ENCODE measurements at regions not wholly inside any gene's neighbourhood (a gene's known extent, or its start where the extent isn't known, plus 50 kb on each side); places are given as distances from the start of the nearest gene placed in this dataset.
"Not testable (repeated sequence)": the region's sequence is repeated elsewhere in the genome, so short reads cannot be mapped to it uniquely, and the experiment has no call there.

DNA sequence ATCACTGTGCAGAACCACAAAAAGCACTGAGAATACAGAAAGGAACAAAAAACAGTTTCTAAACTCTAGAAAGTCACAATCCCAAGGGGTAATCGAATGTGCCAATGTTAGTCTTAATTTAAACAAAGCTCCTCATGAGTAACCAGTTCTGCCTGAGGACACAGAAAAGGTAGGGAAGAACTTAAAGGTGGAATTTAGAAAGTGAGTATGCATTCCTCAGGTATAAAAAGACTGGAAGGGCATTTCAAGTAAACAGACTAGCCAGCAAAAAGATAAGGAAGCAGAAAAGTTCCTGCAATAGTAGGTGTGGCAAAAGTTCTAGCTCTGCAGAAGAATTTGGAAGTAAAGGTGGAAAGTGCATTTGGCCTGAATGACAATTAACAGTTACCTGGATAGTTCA lies 84.6 kb upstream of the DLX6 start:
- H3K4me3 ChIP-seq (ENCODE audit: low read depth, low read length), result no peak overlapping the region
- DNase-seq (ENCODE audit: low read depth), result no peak
- TF ChIP-seq, protein P1, sequence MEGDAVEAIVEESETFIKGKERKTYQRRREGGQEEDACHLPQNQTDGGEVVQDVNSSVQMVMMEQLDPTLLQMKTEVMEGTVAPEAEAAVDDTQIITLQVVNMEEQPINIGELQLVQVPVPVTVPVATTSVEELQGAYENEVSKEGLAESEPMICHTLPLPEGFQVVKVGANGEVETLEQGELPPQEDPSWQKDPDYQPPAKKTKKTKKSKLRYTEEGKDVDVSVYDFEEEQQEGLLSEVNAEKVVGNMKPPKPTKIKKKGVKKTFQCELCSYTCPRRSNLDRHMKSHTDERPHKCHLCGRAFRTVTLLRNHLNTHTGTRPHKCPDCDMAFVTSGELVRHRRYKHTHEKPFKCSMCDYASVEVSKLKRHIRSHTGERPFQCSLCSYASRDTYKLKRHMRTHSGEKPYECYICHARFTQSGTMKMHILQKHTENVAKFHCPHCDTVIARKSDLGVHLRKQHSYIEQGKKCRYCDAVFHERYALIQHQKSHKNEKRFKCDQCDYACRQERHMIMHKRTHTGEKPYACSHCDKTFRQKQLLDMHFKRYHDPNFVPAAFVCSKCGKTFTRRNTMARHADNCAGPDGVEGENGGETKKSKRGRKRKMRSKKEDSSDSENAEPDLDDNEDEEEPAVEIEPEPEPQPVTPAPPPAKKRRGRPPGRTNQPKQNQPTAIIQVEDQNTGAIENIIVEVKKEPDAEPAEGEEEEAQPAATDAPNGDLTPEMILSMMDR (IDR thresholded peaks at IDR 0.05; ENCODE audit: insufficient read depth, low read depth, low read length), result no peak

DNA sequence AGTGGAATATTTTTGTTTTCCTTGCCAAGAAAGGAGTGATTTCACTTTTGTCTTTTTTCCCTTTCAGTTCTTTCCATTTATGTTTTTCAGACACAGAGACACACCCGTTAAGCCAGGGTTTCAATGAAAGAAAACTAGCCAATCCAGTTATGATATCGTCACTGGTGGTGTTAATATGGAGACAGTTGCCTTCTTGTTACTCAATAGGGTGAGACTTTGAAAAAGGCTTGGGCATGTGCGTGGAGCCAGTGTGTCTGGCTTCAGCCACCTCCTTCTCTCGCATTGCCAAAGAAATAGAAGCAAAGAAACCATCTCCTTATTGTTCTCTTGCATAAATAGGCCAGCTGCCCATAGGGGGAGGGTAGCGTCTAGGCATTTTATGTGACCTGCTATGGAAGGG lies 84.1 kb upstream of the DLX6 start:
- no peak for DNase-seq (ENCODE audit: low read depth)
- H3K4me3 ChIP-seq (ENCODE audit: low read depth, low read length), result no peak overlapping the region
- TF ChIP-seq, protein P1 (IDR thresholded peaks at IDR 0.05; ENCODE audit: insufficient read depth, low read depth, low read length), result no peak

DNA sequence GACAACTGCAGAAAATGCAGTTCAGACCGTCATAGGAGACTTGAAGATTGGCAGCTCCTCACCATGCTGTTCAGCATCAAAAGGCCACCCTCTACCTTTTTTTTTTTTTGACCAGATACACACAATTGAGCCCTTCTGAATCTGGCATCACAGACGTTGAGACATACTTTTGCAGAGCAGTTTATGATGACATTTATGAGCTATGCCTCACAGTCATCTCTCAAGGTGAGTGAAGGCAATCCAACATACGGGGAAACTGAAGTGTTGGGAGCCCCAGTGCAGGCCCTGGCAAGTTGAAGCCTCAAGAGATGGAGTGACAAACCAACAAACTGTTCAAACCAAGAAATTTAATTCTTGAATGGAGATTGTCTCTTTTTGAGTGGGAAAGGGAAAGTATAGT lies 83.6 kb upstream of the DLX6 start:
- no peak overlapping the region for H3K4me3 ChIP-seq (ENCODE audit: low read depth, low read length)
- no peak for DNase-seq (ENCODE audit: low read depth)
- TF ChIP-seq, protein P1 (IDR thresholded peaks at IDR 0.05; ENCODE audit: insufficient read depth, low read depth, low read length), result no peak

DNA sequence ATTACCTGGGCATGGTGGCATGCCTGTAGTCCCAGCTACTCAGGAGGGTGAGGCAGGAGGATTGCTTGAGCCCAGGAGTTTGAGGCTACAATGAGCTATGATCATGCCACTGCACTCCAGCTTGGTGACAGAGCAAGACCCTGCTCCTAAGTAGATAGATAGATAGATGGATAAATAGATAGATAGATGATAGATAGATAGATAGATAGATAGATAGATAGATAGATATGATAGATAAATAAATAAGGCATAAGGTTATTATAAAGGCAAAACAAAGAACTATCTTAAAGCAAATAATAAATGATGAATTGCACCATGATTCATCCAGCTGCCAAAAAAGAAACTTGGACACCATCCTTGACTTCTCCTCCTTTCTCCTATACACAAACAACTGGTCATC lies 82.0 kb upstream of the DLX6 start:
- H3K4me3 ChIP-seq (ENCODE audit: low read depth, low read length); DNase-seq (ENCODE audit: low read depth): not testable (repeated sequence)

DNA sequence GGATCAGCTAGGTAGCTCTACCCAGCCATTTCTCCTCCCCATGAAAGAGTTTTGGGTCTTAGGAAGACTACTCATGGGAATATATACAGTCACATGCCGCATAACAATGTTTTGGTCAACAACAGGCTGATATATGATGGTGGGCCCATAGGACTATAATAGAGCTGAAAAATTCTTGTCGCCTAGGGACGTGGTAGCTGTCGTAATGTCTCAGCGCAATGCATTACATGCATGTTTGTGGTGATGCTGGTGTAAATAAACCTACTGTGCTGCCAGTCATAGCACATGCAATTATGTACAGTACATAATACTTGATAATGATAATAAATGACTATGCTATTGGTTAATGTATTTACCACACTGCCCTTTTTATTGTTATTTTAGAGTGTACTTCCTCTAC lies 78.2 kb upstream of the DLX6 start:
- no peak for DNase-seq (ENCODE audit: low read depth)
- TF ChIP-seq, protein P1 (IDR thresholded peaks at IDR 0.05; ENCODE audit: insufficient read depth, low read depth, low read length), result no peak
- H3K4me3 ChIP-seq (ENCODE audit: low read depth, low read length), result no peak overlapping the region

DNA sequence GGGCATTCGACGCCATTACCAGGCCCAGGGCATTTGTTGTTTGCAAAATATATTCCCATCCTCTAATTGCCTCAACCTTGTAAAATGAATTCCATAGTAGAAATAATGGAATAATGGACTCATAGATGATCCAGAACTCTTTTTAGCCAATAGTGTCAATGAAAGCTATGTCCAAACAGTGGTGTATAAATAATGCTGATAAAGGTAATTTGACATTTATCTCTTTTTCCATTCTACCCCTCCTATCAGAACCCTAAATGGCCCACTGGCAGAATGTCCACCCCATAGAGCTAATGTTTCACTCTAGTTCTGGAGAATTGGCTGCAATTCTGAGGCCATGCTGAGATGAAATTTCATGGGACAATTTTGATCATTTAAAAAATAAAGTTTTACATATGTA lies 76.4 kb upstream of the DLX6 start:
- TF ChIP-seq, protein P1 (IDR thresholded peaks at IDR 0.05; ENCODE audit: insufficient read depth, low read depth, low read length), result no peak
- DNase-seq (ENCODE audit: low read depth), result no peak
- H3K4me3 ChIP-seq (ENCODE audit: low read depth, low read length), result no peak overlapping the region

DNA sequence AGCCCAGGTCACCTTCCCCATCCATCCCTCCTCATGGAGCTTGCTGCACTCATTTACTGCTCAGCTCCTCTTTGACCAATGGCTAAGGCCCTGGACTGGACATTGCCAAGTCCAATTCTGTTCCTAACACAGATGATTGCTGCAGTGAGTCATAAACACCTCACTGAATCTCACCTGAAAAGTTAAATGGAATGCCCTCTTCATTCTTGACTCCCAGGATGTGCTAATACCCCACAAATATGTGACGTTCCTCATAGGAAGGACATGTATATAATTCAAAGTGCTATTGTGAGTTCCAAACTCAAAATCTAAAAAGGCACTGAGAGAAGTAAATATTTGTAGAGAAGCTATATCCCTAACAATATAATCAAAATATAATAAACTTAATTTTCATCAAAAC lies 73.5 kb upstream of the DLX6 start:
- TF ChIP-seq, protein P1 (IDR thresholded peaks at IDR 0.05; ENCODE audit: insufficient read depth, low read depth, low read length), result no peak
- H3K4me3 ChIP-seq (ENCODE audit: low read depth, low read length), result no peak overlapping the region
- no peak for DNase-seq (ENCODE audit: low read depth)

Measured in fibroblast of villous mesenchyme (primary cell).